Neural crest cell (in vitro differentiated cells): ENCODE measurements at regions not wholly inside any gene's neighbourhood (a gene's known extent, or its start where the extent isn't known, plus 50 kb on each side); places are given as distances from the start of the nearest gene placed in this dataset.

Experiments
- DNase-seq: peaks from one replicate; pipeline ENCODE4 v3.0.0; 2021; ENCODE audit warnings: low read depth, mixed read lengths, low spot score
- H3K27ac Mint-ChIP-seq: one replicate; pipeline ENCODE4 v1.8.0; 2021; ENCODE audit warnings: mild to moderate bottlenecking, mixed read lengths; ENCODE audit not compliant: unreplicated experiment
- H3K27me3 Mint-ChIP-seq: 2 replicates; pipeline ENCODE4 v1.8.0; 2021; ENCODE audit warnings: low read depth, mild to moderate bottlenecking, mixed read lengths
- H3K36me3 Mint-ChIP-seq: 2 replicates; pipeline ENCODE4 v1.8.0; 2021; ENCODE audit warnings: low read depth, mild to moderate bottlenecking, mixed read lengths
- H3K4me1 Mint-ChIP-seq: 2 replicates; pipeline ENCODE4 v1.8.0; 2021; ENCODE audit warnings: mixed read lengths
- H3K4me3 Mint-ChIP-seq: one replicate; pipeline ENCODE4 v1.8.0; 2021; ENCODE audit warnings: mild to moderate bottlenecking, mixed read lengths
- H3K9me3 Mint-ChIP-seq: 2 replicates; pipeline ENCODE4 v1.8.0; 2021; ENCODE audit warnings: mixed read lengths
- CTCF ChIP-seq: fragments of 200-600 bp; sonication (generic); conservative IDR thresholded peaks from 2 replicates; pipeline ENCODE4 v1.5.0; 2021; ENCODE audit warnings: antibody characterized with exemption, mild to moderate bottlenecking

GRCh38 chr6:169833258-169833794, 81.9 kb downstream of the ERMARD start:
- Mint-ChIP-seq H3K9me3 (no peaks in the 10 kb centered on the region), H3K36me3 (no peaks in the 10 kb centered on the region), H3K4me3 (no peak overlapping the region), H3K27ac (no peak overlapping the region), H3K4me1 (peaks cover 13% of the 10 kb centered on the region), H3K27me3 (peaks cover 29% of the 10 kb centered on the region)
- DNase-seq: no peak
- TF ChIP-seq CTCF: no peak

GRCh38 chr6:169832247-169832948, 81.0 kb downstream of the ERMARD start:
- Mint-ChIP-seq H3K4me1 (peaks cover 13% of the 10 kb centered on the region), H3K4me3 (no peak overlapping the region), H3K9me3 (no peaks in the 10 kb centered on the region), H3K27ac (no peak overlapping the region), H3K36me3 (no peaks in the 10 kb centered on the region), H3K27me3 (peaks cover 30% of the 10 kb centered on the region)
- TF ChIP-seq CTCF: no peak
- no peak for DNase-seq

DNA sequence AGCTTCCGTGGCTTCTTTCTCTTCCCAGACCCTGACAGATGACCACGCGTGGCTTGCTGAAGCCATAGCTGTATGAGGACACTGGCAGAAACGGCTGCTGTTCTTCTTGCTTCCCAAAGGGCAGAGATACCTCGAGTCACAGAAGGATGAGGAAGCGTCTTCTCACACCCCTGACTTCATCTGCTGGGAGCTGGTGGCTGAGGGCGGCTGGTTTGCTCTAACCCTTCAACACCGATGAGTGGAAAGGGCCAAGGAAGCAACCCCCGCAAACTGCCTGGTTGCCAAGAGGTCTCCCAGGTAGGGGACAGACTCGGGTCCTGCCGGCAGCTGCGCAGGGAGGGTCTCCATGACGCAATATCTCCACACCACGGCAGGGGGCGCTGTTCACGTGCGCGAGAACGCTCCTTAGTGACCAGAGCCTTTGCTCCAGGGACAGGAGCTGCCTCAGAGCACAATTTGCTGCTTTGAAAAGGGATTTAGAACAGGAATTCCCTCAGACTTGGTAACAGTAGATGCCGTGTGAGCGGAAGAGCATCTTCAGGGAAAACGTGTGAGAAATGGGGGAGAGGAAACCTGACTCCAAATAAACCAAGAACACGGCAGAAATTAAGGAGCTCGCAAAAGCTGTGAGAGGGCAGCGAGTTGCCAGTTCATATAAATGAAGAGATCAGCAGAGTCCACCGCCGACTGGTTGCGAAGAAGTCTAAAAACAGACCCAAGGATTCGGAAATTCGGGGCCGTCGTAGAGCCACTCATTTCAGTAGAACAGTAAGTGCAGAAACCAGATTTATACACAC, 80.2 kb downstream of the ERMARD start:
- Mint-ChIP-seq H3K27ac (no peak overlapping the region), H3K4me3 (no peak overlapping the region), H3K27me3 (peaks cover 31% of the 10 kb centered on the region), H3K4me1 (peaks cover 13% of the 10 kb centered on the region), H3K9me3 (no peaks in the 10 kb centered on the region), H3K36me3 (no peaks in the 10 kb centered on the region)
- DNase-seq: peak; percentile 91
- peak; percentile 94 for TF ChIP-seq CTCF
